Parathyroid adenoma (tissue), 2 donors: ENCODE measurements at regions not wholly inside any gene's neighbourhood (a gene's known extent, or its start where the extent isn't known, plus 50 kb on each side); places are given as distances from the start of the nearest gene placed in this dataset.
"Not testable (repeated sequence)": the region's sequence is repeated elsewhere in the genome, so short reads cannot be mapped to it uniquely, and the experiment has no call there.

ENCODE experiments used
- H2AFZ ChIP-seq: fragments of 300-600 bp; sonication (generic); one replicate; pipeline ENCODE4 v1.7.0; 2017; ENCODE audit warnings: antibody characterized with exemption, mild to moderate bottlenecking
- H3K27ac ChIP-seq: fragments of 300-600 bp; sonication (generic); one replicate; pipeline ENCODE4 v1.7.0; 2017
- H3K27me3 ChIP-seq: fragments of 300-600 bp; sonication (generic); one replicate; pipeline ENCODE4 v1.7.0; 2017; ENCODE audit warnings: low read length; ENCODE audit not compliant: control insufficient read depth, insufficient read depth
- H3K36me3 ChIP-seq: fragments of 300-600 bp; sonication (generic); one replicate; pipeline ENCODE4 v1.7.0; 2017; ENCODE audit warnings: low read length; ENCODE audit not compliant: control insufficient read depth, insufficient read depth
- H3K4me1 ChIP-seq: fragments of 300-600 bp; sonication (generic); one replicate; pipeline ENCODE4 v1.7.0; 2017; ENCODE audit warnings: control low read depth
- H3K4me2 ChIP-seq: fragments of 300-600 bp; sonication (generic); one replicate; pipeline ENCODE4 v1.7.0; 2017; ENCODE audit warnings: low read length
- H3K4me3 ChIP-seq: fragments of 300-600 bp; sonication (generic); one replicate; pipeline ENCODE4 v1.7.0; 2017; ENCODE audit warnings: low read depth, low read length
- H3K79me2 ChIP-seq: fragments of 300-600 bp; sonication (generic); one replicate; pipeline ENCODE4 v1.7.0; 2017; ENCODE audit warnings: control low read depth
- H3K9ac ChIP-seq: fragments of 300-600 bp; sonication (generic); one replicate; pipeline ENCODE4 v1.7.0; 2017; ENCODE audit warnings: mild to moderate bottlenecking
- H3K9me3 ChIP-seq: fragments of 300-600 bp; sonication (generic); one replicate; pipeline ENCODE4 v1.7.0; 2017; ENCODE audit warnings: low read length; ENCODE audit not compliant: control insufficient read depth
- CTCF ChIP-seq: fragments of 300-600 bp; sonication (generic); IDR thresholded peaks from one replicate; pipeline ENCODE4 v1.7.0; 2017; ENCODE audit warnings: antibody characterized with exemption, mild to moderate bottlenecking
- donor health status: primary hyperparathyroidism.

GRCh38 chr15:88965097-88965496 lies 51.9 kb upstream of the MFGE8 start:
- not testable (repeated sequence) for H3K36me3 ChIP-seq, H3K9ac ChIP-seq, H3K27me3 ChIP-seq, H2AFZ ChIP-seq, H3K9me3 ChIP-seq, H3K4me3 ChIP-seq, H3K4me2 ChIP-seq, H3K79me2 ChIP-seq, H3K27ac ChIP-seq, H3K4me1 ChIP-seq

GRCh38 chr15:88970232-88970631 lies 57.1 kb upstream of the MFGE8 start:
- no peak overlapping the region for H2AFZ ChIP-seq
- no peak overlapping the region for H3K27ac ChIP-seq
- no peaks in the 10 kb centered on the region for H3K9me3 ChIP-seq
- no peaks in the 10 kb centered on the region for H3K79me2 ChIP-seq
- H3K9ac ChIP-seq: no peak overlapping the region
- H3K27me3 ChIP-seq: no peaks in the 10 kb centered on the region
- no peaks in the 10 kb centered on the region for H3K4me1 ChIP-seq
- no peak overlapping the region for H3K4me3 ChIP-seq
- H3K36me3 ChIP-seq: no peaks in the 10 kb centered on the region
- TF ChIP-seq CTCF: no peak
- no peak overlapping the region for H3K4me2 ChIP-seq

- no peaks in the 10 kb centered on the region for H3K9me3 ChIP-seq
These were observed 61.2 kb upstream of the MFGE8 start for GRCh38 chr15:88974392-88974791.

GRCh38 chr15:88975891-88976290 lies 62.7 kb upstream of the MFGE8 start:
- no peak for TF ChIP-seq CTCF
- no peak overlapping the region for H3K27ac ChIP-seq
- no peaks in the 10 kb centered on the region for H3K27me3 ChIP-seq
- H3K4me3 ChIP-seq: no peak overlapping the region
- no peak overlapping the region for H2AFZ ChIP-seq
- no peaks in the 10 kb centered on the region for H3K36me3 ChIP-seq
- no peaks in the 10 kb centered on the region for H3K4me1 ChIP-seq
- H3K9me3 ChIP-seq: no peaks in the 10 kb centered on the region
- no peak overlapping the region for H3K9ac ChIP-seq
- H3K4me2 ChIP-seq: no peak overlapping the region
- no peaks in the 10 kb centered on the region for H3K79me2 ChIP-seq

More at GRCh38 chr15:88974392-88974791, 61.2 kb upstream of the MFGE8 start:
- Histone ChIP-seq H3K36me3 (no peaks in the 10 kb centered on the region), H3K4me2 (no peak overlapping the region), H2AFZ (no peak overlapping the region), H3K4me3 (no peak overlapping the region), H3K9ac (no peak overlapping the region), H3K4me1 (no peaks in the 10 kb centered on the region), H3K79me2 (no peaks in the 10 kb centered on the region), H3K27ac (no peak overlapping the region), H3K27me3 (no peaks in the 10 kb centered on the region)
- no peak for TF ChIP-seq CTCF

- no peak overlapping the region for H3K27ac ChIP-seq
These were observed 63.5 kb upstream of the MFGE8 start for GRCh38 chr15:88976656-88977055.

More at GRCh38 chr15:88976656-88977055, 63.5 kb upstream of the MFGE8 start:
- Histone ChIP-seq H2AFZ (no peak overlapping the region), H3K4me3 (no peak overlapping the region), H3K27me3 (no peaks in the 10 kb centered on the region), H3K9me3 (no peaks in the 10 kb centered on the region), H3K79me2 (no peaks in the 10 kb centered on the region), H3K9ac (no peak overlapping the region), H3K4me1 (no peaks in the 10 kb centered on the region), H3K4me2 (no peak overlapping the region), H3K36me3 (no peaks in the 10 kb centered on the region)
- TF ChIP-seq CTCF: no peak
